ENCODE measurements at regions not wholly inside any gene's neighbourhood (a gene's known extent, or its start where the extent isn't known, plus 50 kb on each side); places are given as distances from the start of the nearest gene placed in this dataset.

- Mint-ChIP-seq H3K9me3 (peaks cover 4% of the 10 kb centered on the region), H3K4me1 (ENCODE audit: low read depth) (peaks cover 59% of the 10 kb centered on the region), H3K4me3 (no peak overlapping the region), H3K27ac (peak overlapping the region; percentile 64), H3K36me3 (ENCODE audit: low read depth) (peaks cover 18% of the 10 kb centered on the region), H3K27me3 (no peaks in the 10 kb centered on the region)
- ChIA-PET POLR2A (no interaction called here), CTCF (interaction anchor here (1.2 kb wide), 1 partner anchor 12 kb away, joined by 3 read pairs; no protein-coding TSS in a partner anchor)
- no peak for TF ChIP-seq CTCF (IDR thresholded peaks at IDR 0.05)
- intact Hi-C loops (cut with micrococcal nuclease) = loop anchor here (5.0 kb wide), 1 partner anchor 69 kb away; no protein-coding TSS in a partner anchor
- ATAC-seq (no peak), DNase-seq (no peak)
These were observed 968.7 kb downstream of the GATA3 start for GRCh38 chr10:9023206-9023605.

DNA sequence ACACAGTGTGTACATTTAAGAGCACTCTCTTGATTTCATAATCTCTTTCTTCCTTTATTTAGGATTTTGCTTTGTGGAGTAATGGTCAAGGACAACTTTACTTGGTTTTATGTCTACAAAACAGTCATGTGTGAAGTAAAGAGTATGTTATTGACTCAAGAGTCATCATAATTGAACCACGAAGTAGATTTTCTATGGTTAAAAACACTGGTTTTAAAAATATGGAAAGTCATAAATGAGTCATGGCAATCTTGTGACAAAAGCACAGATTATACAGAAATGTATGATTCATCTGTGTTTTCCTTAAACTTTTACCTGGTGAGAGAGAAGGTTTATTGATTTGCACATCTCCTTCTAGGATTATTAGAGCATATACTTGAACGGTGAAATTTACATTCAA lies 969.7 kb downstream of the GATA3 start:
- Mint-ChIP-seq H3K9me3 (peaks cover 4% of the 10 kb centered on the region), H3K36me3 (ENCODE audit: low read depth) (peaks cover 20% of the 10 kb centered on the region), H3K4me3 (no peak overlapping the region), H3K4me1 (ENCODE audit: low read depth) (peaks cover 58% of the 10 kb centered on the region), H3K27ac (peak overlapping the region; percentile 96), H3K27me3 (no peaks in the 10 kb centered on the region)
- ChIA-PET POLR2A (no interaction called here), CTCF (interaction anchor here (1.2 kb wide), 1 partner anchor 13 kb away, joined by 3 read pairs; no protein-coding TSS in a partner anchor)
- intact Hi-C loops (cut with micrococcal nuclease) = loop anchor here (5.0 kb wide), 1 partner anchor 68 kb away; no protein-coding TSS in a partner anchor
- DNase-seq (no peak), ATAC-seq (peak; percentile 52)
- no peak for TF ChIP-seq CTCF (IDR thresholded peaks at IDR 0.05)

GRCh38 chr10:9028231-9028630 lies 973.7 kb downstream of the GATA3 start:
- DNase-seq = no peak
- peaks cover 59% of the 10 kb centered on the region for H3K4me1 Mint-ChIP-seq (ENCODE audit: low read depth)
- peaks cover 38% of the 10 kb centered on the region for H3K36me3 Mint-ChIP-seq (ENCODE audit: low read depth)
- intact Hi-C loops (cut with micrococcal nuclease) = no loop called here
- no peak for TF ChIP-seq CTCF (IDR thresholded peaks at IDR 0.05)
- H3K9me3 Mint-ChIP-seq = peaks cover 11% of the 10 kb centered on the region
- ChIA-PET CTCF (no interaction called here), POLR2A (interaction anchor here (0.9 kb wide), 1 partner anchor 36 kb away, joined by 3 read pairs; no protein-coding TSS in a partner anchor)
- H3K27me3 Mint-ChIP-seq = no peaks in the 10 kb centered on the region
- H3K4me3 Mint-ChIP-seq = no peak overlapping the region
- peak overlapping the region; percentile 94 for H3K27ac Mint-ChIP-seq
- ATAC-seq = peak; percentile 45

GRCh38 chr10:9035355-9035754 lies 980.9 kb downstream of the GATA3 start:
- intact Hi-C loops (cut with micrococcal nuclease) = no loop called here
- peaks cover 1% of the 10 kb centered on the region for H3K27me3 Mint-ChIP-seq
- ChIA-PET POLR2A (interaction anchor here (1.5 kb wide), 1 partner anchor 25 kb away, joined by 5 read pairs; no protein-coding TSS in a partner anchor), CTCF (interaction anchor here (0.8 kb wide), 1 partner anchor 44 kb away, joined by 3 read pairs; no protein-coding TSS in a partner anchor)
- no peak for TF ChIP-seq CTCF (IDR thresholded peaks at IDR 0.05)
- H3K36me3 Mint-ChIP-seq (ENCODE audit: low read depth) = peaks cover 30% of the 10 kb centered on the region
- peaks cover 23% of the 10 kb centered on the region for H3K9me3 Mint-ChIP-seq
- DNase-seq = no peak
- ATAC-seq = no peak
- H3K4me3 Mint-ChIP-seq = no peak overlapping the region
- no peak overlapping the region for H3K27ac Mint-ChIP-seq
- peaks cover 31% of the 10 kb centered on the region for H3K4me1 Mint-ChIP-seq (ENCODE audit: low read depth)

- no peak for DNase-seq
These were observed 982.3 kb downstream of the GATA3 start for GRCh38 chr10:9036711-9037204.

More at GRCh38 chr10:9036711-9037204, 982.3 kb downstream of the GATA3 start:
- peaks cover 23% of the 10 kb centered on the region for H3K4me1 Mint-ChIP-seq (ENCODE audit: low read depth)
- H3K4me3 Mint-ChIP-seq = no peak overlapping the region
- no peak for TF ChIP-seq CTCF (IDR thresholded peaks at IDR 0.05)
- H3K27ac Mint-ChIP-seq = no peak overlapping the region
- peaks cover 21% of the 10 kb centered on the region for H3K9me3 Mint-ChIP-seq
- intact Hi-C loops (cut with micrococcal nuclease) = no loop called here
- peaks cover 22% of the 10 kb centered on the region for H3K36me3 Mint-ChIP-seq (ENCODE audit: low read depth)
- peaks cover 1% of the 10 kb centered on the region for H3K27me3 Mint-ChIP-seq
- CTCF ChIA-PET = no interaction called here
- POLR2A ChIA-PET = interaction anchor here (1.5 kb wide), 1 partner anchor 26 kb away, joined by 5 read pairs; no protein-coding TSS in a partner anchor
- no peak for ATAC-seq

All from activated CD8-positive, alpha-beta T cell treated with anti-CD3 and anti-CD28 coated beads for 36 hours (primary cell).